22Rv1 (cell line): ENCODE measurements at regions not wholly inside any gene's neighbourhood (a gene's known extent, or its start where the extent isn't known, plus 50 kb on each side); places are given as distances from the start of the nearest gene placed in this dataset.
"Not testable (repeated sequence)": the region's sequence is repeated elsewhere in the genome, so short reads cannot be mapped to it uniquely, and the experiment has no call there.

ENCODE experiments used
- H3K27ac ChIP-seq: fragments of 450-650 bp; 2 replicates; pipeline ENCODE4 v1.5.1; 2017
- CTCF ChIP-seq: fragments of 450-650 bp; IDR thresholded peaks from 2 replicates; pipeline ENCODE4 v1.5.1; 2017; ENCODE audit warnings: mild to moderate bottlenecking
- ZFX ChIP-seq: fragments of 450-650 bp; IDR thresholded peaks from 2 replicates; pipeline ENCODE4 v1.6.1; 2017; ENCODE audit warnings: antibody characterized with exemption, borderline replicate concordance

DNA sequence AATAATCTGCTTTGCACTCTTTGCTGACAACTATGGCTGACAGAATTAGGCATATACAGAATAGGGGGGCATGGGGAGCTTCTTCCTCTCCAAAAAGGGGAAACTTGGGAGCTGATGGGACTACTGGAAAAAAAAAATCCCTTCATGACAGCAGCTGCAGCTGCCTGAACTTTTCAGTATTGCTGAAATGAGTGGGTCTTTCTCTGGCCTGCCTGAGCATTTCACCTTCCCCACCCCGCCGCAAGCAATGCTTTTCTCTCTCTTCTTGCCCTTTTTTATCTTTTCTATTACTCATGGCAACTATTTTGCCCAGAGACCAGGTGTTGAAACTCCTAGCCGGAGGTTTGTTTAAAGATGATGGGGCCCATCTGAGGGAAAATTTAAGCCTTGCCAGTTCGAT lies 244.9 kb downstream of the SEMA3D start:
- TF ChIP-seq CTCF: no peak
- no peak for TF ChIP-seq ZFX
- H3K27ac ChIP-seq: no peak overlapping the region

GRCh38 chr7:84941291-84941690 lies 245.6 kb downstream of the SEMA3D start:
- no peak overlapping the region for H3K27ac ChIP-seq
- TF ChIP-seq CTCF: no peak
- no peak for TF ChIP-seq ZFX

- H3K27ac ChIP-seq: no peak overlapping the region
- TF ChIP-seq CTCF (no peak), ZFX (no peak)
These were observed 247.0 kb downstream of the SEMA3D start for GRCh38 chr7:84939888-84940287.

GRCh38 chr7:84939442-84939841 lies 247.4 kb downstream of the SEMA3D start:
- no peak overlapping the region for H3K27ac ChIP-seq
- no peak for TF ChIP-seq CTCF
- no peak for TF ChIP-seq ZFX

DNA sequence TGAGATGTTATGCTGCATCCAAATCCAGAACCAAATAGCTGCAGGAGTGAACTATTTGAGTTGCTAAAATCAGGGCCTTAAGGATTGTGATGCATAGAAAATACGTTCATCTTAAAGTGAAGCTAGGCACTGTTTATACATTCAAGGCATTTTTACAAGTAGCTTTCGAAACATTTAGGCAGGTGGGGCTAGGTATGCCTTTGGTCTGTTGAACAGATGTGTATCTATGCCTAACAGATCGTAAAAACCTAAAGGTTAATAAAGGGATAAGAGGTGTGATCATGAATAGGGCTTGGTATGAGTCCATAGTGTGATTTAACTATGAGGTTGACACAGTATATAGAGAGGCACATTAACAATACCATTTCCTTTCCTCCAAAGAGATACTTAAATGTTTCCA lies 262.5 kb downstream of the SEMA3D start:
- no peak for TF ChIP-seq ZFX
- no peak for TF ChIP-seq CTCF

GRCh38 chr7:84923348-84923747 lies 263.5 kb downstream of the SEMA3D start:
- H3K27ac ChIP-seq: no peak overlapping the region
- no peak for TF ChIP-seq CTCF
- no peak for TF ChIP-seq ZFX

More for the DNA sequence above, 262.5 kb downstream of the SEMA3D start:
- H3K27ac ChIP-seq: no peak overlapping the region

GRCh38 chr7:84921154-84921553 lies 265.7 kb downstream of the SEMA3D start:
- TF ChIP-seq ZFX: no peak
- no peak for TF ChIP-seq CTCF

DNA sequence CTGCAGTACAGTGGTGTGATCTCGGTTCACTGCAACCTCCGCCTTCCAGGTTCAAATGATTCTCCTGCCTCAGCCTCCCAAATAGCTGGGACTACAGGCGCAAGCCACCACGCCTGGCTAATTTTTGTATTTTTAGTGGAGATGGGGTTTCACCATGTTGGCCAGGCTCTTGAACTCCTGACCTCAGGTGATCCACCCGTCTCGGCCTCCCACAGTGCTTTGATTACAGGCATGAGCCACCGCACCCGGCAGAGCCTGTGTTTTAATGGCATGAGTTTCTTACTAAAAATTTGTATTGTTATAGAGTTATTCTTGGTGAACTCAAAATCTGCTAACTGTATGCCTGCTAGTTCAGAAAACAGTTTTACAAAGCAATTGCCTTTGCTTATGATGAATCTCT lies 269.9 kb downstream of the SEMA3D start:
- H3K27ac ChIP-seq: not testable (repeated sequence)

More at GRCh38 chr7:84921154-84921553, 265.7 kb downstream of the SEMA3D start:
- no peak overlapping the region for H3K27ac ChIP-seq
